GM12875 (cell line): ENCODE measurements at regions not wholly inside any gene's neighbourhood (a gene's known extent, or its start where the extent isn't known, plus 50 kb on each side); places are given as distances from the start of the nearest gene placed in this dataset.

Experiments used
- H3K4me3 ChIP-seq: one replicate; pipeline ENCODE4 v1.5.1; 2011; ENCODE audit warnings: low read depth, low read length, control low read depth
- TF ChIP-seq, protein P1 (sequence below): IDR thresholded peaks from 2 replicates; pipeline ENCODE4 v1.5.1; 2011; ENCODE audit warnings: low read depth, mild to moderate bottlenecking, control low read depth, inconsistent platforms, low read length, moderate library complexity, borderline replicate concordance; ENCODE audit not compliant: insufficient read depth

GRCh38 chr15:62519900-62520299, 354.8 kb upstream of the C2CD4B start:
- H3K4me3 ChIP-seq, result no peak overlapping the region
- TF ChIP-seq, protein P1, sequence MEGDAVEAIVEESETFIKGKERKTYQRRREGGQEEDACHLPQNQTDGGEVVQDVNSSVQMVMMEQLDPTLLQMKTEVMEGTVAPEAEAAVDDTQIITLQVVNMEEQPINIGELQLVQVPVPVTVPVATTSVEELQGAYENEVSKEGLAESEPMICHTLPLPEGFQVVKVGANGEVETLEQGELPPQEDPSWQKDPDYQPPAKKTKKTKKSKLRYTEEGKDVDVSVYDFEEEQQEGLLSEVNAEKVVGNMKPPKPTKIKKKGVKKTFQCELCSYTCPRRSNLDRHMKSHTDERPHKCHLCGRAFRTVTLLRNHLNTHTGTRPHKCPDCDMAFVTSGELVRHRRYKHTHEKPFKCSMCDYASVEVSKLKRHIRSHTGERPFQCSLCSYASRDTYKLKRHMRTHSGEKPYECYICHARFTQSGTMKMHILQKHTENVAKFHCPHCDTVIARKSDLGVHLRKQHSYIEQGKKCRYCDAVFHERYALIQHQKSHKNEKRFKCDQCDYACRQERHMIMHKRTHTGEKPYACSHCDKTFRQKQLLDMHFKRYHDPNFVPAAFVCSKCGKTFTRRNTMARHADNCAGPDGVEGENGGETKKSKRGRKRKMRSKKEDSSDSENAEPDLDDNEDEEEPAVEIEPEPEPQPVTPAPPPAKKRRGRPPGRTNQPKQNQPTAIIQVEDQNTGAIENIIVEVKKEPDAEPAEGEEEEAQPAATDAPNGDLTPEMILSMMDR, result no peak

GRCh38 chr15:62520887-62521286, 355.8 kb upstream of the C2CD4B start:
- TF ChIP-seq, protein P1, result no peak
- H3K4me3 ChIP-seq, result no peak overlapping the region

DNA sequence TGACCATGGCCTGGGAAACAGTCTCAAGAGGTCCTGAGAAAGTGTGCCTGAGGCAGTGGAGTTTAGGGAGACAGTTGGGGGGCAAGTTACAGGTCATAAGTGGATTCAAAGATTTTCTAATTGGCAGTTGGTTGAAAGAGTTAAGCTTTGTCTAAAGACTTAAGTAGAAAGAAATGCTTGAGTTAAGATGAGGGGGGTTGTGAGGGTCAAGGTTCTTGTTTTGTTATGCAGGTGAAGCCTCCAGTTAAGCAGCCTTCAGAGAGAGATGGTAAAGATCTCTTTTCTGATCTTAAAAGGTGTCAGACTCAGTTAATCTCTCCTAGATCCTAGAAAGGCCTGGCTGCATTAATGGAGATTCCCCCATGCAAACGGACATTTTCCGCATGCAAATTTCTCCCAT, 356.3 kb upstream of the C2CD4B start:
- TF ChIP-seq, protein P1, result no peak
- H3K4me3 ChIP-seq, result no peak overlapping the region

- H3K4me3 ChIP-seq, result no peak overlapping the region
- TF ChIP-seq, protein P1, result no peak
Observed at GRCh38 chr15:62524848-62525247, 359.8 kb upstream of the C2CD4B start.

GRCh38 chr15:62527387-62527786, 362.3 kb upstream of the C2CD4B start:
- no peak overlapping the region for H3K4me3 ChIP-seq
- TF ChIP-seq, protein P1, result no peak

DNA sequence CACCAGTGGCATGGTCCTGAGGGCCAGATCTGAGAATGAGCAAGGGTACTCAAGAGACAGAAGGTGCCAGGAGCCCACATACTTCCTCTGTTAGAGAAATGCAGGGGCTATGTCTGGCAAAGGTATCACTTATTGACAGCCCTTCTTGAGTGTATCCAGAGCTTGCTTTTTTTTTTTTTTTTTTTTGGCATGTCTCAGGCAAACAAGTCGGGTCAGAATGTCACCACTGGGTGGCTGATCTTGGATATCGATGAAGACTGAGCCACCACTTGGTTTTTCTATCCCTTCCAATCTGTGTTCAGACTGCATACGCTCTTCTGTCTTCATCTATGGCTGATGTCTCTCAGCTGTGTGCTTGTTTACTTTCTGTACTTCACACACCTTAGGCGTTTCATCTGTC, 363.4 kb upstream of the C2CD4B start:
- no peak overlapping the region for H3K4me3 ChIP-seq
- TF ChIP-seq, protein P1, result no peak

- TF ChIP-seq, protein P1, result no peak
- H3K4me3 ChIP-seq, result no peak overlapping the region
Observed at GRCh38 chr15:62532367-62532766, 367.3 kb upstream of the C2CD4B start.
